NCI-H2196 (cell line): ENCODE measurements at regions not wholly inside any gene's neighbourhood (a gene's known extent, or its start where the extent isn't known, plus 50 kb on each side); places are given as distances from the start of the nearest gene placed in this dataset.

ENCODE experiments used
- DNase-seq: peaks from one replicate; lab custom pipeline; 2025; ENCODE audit not compliant: unreplicated experiment; lab: John Stamatoyannopoulos, UW

- DNase-seq, result no peak
Measured at GRCh38 chr5:19388391-19388790, 599.6 kb downstream of the CDH18 start.

GRCh38 chr5:19401032-19401431, 587.0 kb downstream of the CDH18 start:
- no peak for DNase-seq

DNA sequence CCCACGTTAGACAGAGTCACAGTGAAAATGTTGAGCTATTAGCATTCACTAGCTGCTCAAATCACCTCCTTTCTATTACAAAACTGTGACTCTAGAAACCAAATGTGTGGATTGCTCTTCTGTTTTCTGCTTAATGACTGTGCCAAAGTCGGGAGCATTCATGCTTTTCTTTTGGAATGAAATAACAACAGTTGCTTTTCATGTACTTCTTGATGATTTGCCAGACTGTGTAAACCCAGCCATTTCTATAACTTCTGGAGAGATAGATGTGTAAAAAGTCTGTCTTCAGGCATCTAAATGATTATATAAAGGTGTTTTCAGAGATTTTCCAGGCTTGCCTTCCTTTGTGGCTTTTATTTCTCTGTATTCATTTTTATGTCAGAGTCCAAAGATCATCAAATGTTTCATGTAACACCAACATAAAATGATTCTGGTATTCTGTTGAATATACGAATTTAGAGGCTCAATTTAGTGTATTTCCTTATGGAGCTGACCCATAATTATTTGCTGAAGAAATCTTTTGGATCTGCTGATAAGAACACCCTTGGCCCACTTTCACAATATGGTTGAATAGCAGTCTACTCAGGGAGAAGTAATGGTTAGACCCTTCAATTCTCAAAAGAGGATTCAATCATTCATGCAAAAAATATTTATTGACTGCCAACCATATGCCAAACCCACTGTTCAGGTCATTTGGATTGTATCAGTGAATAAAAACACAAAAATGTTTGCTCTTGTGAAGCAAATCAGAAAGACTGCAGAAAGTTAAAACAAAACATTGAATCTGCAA, 581.2 kb downstream of the CDH18 start:
- no peak for DNase-seq

- DNase-seq, result no peak
Measured at GRCh38 chr5:19408149-19408548, 579.9 kb downstream of the CDH18 start.

DNA sequence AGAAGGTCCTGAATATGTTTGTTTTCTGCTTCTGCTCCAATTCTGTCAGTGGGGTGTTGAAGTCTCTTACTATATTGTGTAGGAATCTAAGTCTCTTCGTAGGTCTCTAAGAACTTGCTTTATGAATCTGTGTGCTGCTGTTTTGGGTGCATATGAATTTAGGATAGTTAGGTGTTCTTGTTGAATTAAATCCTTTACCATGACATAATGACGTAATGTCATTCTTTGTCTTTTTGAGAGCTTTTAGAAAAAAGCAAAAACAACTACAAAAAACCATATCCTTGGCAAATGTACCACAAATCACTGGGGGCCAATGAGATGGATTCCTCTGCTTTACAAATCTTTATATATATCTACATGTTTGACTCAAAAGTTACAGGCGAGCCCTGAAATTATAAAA, 576.1 kb downstream of the CDH18 start:
- no peak for DNase-seq
